Liver (tissue), 3 donors: ENCODE measurements at regions not wholly inside any gene's neighbourhood (a gene's known extent, or its start where the extent isn't known, plus 50 kb on each side); places are given as distances from the start of the nearest gene placed in this dataset.

ENCODE experiments used
- EGR1 ChIP-seq, 2 donors: IDR thresholded peaks; 2 replicates each; pipeline ENCODE4 v1.6.1; 2016 to 2018; ENCODE audit warnings: antibody characterized with exemption in 2 of 2, low read depth in 2 of 2
- GABPA ChIP-seq, 2 donors: IDR thresholded peaks in 1 of 2; conservative IDR thresholded peaks in 1 of 2; 2 replicates each; pipeline ENCODE4 v1.6.1; 2016; ENCODE audit warnings: antibody characterized with exemption in 2 of 2, mild to moderate bottlenecking in 1 of 2, moderate library complexity in 1 of 2
- RAD21 ChIP-seq, 2 donors: IDR thresholded peaks; 2 replicates each; pipeline ENCODE4 v1.6.1; 2016; ENCODE audit warnings: antibody characterized with exemption in 2 of 2, mild to moderate bottlenecking in 2 of 2
- RXRA ChIP-seq, 2 donors: IDR thresholded peaks; 2 replicates each; pipeline ENCODE4 v1.6.1; 2017 to 2018; ENCODE audit warnings: antibody characterized with exemption in 2 of 2, mild to moderate bottlenecking in 1 of 2
- TAF1 ChIP-seq: conservative IDR thresholded peaks from 2 replicates; pipeline ENCODE4 v1.6.1; 2016; ENCODE audit warnings: antibody characterized with exemption, mild to moderate bottlenecking
- YY1 ChIP-seq: IDR thresholded peaks from 2 replicates; pipeline ENCODE4 v1.6.1; 2016; ENCODE audit warnings: antibody characterized with exemption, mild to moderate bottlenecking
- TF ChIP-seq, protein P1 (sequence below): IDR thresholded peaks from 2 replicates; pipeline ENCODE4 v1.6.1; 2016; ENCODE audit warnings: antibody characterized with exemption
- TF ChIP-seq, protein P2 (sequence below): fragments of 150-350 bp; IDR thresholded peaks from 2 replicates; pipeline ENCODE4 v1.5.1; 2017; ENCODE audit warnings: improper control_type of control experiment, low read depth, low read length; ENCODE audit not compliant: missing input control
- TF ChIP-seq, protein P3 (sequence below): IDR thresholded peaks from 2 replicates; pipeline ENCODE4 v1.6.1; 2016; ENCODE audit warnings: antibody characterized with exemption
- donor health status: healthy.
- donor health status: healthy.

DNA sequence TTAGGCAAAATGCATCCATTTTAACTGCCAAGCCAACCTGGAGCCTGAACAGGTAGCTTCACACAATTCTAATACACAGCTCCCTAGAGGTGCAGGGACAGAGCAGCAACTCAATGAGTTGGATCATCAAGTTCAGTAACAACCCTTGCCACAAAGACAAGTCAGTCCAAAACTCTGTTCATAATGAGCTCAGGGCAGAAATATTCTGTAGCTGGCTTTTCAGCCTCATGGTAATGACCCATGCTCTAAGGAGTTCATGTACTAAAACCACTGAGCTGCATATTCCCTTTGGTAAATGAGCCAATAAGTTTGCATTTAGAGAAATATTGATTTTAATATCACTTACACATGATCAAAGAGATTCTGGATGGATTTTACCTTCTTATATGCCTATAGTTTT, 316.1 kb downstream of the SEC23A start:
- TF ChIP-seq RXRA (IDR thresholded peaks at IDR 0.05) (no peak), RAD21 (IDR thresholded peaks at IDR 0.05) (no peak), GABPA (IDR thresholded peaks at IDR 0.05 in 1 of 2, conservative IDR thresholded peaks at IDR 0.05 in 1 of 2) (no peak), EGR1 (IDR thresholded peaks at IDR 0.05; ENCODE audit: low read depth in 2 of 2) (no peak), TAF1 (no peak), YY1 (no peak)
- TF ChIP-seq, protein P1, sequence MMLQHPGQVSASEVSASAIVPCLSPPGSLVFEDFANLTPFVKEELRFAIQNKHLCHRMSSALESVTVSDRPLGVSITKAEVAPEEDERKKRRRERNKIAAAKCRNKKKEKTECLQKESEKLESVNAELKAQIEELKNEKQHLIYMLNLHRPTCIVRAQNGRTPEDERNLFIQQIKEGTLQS = no peak
- TF ChIP-seq, protein P2, sequence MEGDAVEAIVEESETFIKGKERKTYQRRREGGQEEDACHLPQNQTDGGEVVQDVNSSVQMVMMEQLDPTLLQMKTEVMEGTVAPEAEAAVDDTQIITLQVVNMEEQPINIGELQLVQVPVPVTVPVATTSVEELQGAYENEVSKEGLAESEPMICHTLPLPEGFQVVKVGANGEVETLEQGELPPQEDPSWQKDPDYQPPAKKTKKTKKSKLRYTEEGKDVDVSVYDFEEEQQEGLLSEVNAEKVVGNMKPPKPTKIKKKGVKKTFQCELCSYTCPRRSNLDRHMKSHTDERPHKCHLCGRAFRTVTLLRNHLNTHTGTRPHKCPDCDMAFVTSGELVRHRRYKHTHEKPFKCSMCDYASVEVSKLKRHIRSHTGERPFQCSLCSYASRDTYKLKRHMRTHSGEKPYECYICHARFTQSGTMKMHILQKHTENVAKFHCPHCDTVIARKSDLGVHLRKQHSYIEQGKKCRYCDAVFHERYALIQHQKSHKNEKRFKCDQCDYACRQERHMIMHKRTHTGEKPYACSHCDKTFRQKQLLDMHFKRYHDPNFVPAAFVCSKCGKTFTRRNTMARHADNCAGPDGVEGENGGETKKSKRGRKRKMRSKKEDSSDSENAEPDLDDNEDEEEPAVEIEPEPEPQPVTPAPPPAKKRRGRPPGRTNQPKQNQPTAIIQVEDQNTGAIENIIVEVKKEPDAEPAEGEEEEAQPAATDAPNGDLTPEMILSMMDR = no peak
- TF ChIP-seq, protein P3, sequence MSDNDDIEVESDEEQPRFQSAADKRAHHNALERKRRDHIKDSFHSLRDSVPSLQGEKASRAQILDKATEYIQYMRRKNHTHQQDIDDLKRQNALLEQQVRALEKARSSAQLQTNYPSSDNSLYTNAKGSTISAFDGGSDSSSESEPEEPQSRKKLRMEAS = no peak
